ENCODE measurements at regions not wholly inside any gene's neighbourhood (a gene's known extent, or its start where the extent isn't known, plus 50 kb on each side); places are given as distances from the start of the nearest gene placed in this dataset.
"Not testable (repeated sequence)": the region's sequence is repeated elsewhere in the genome, so short reads cannot be mapped to it uniquely, and the experiment has no call there.

- H3K4me3 ChIP-seq = no peak overlapping the region
- no peaks in the 10 kb centered on the region for H3K4me1 ChIP-seq
- peak in 1 of 2 experiments; percentile 20 for DNase-seq
- no peaks in the 10 kb centered on the region for H3K36me3 ChIP-seq
- H3K27me3 ChIP-seq = peaks cover 4% of the 10 kb centered on the region; the same call in 1 of the 2 replicates
- no peak overlapping the region for H3K27ac ChIP-seq
- H3K9me3 ChIP-seq (replicated peaks) = no peaks in the 10 kb centered on the region
These were observed 1442.6 kb downstream of the SUCLG1 start for GRCh38 chr2:83016343-83017110.

DNA sequence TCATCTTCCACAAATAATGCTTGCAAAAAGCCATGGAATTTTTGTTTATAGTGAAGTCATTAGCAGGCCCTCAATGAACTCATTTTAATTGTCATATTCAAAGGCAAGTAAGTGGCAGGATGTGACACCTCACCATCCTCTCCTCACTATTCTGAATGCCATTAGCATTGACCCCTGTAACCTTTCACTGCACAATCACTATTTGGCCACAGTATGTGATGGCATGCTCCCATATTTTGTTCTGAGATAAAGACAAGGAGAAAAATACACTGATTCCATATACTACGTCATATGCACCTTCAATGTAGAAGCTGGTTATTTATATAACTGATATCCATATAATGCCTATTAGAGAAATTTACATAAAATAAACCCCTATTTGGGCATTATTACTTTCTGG is 1443.2 kb downstream of the SUCLG1 start:
- Histone ChIP-seq H3K36me3 (no peaks in the 10 kb centered on the region), H3K4me1 (no peaks in the 10 kb centered on the region), H3K27ac (no peak overlapping the region), H3K9me3 (replicated peaks) (no peaks in the 10 kb centered on the region), H3K27me3 (peaks cover 4% of the 10 kb centered on the region; the same call in 1 of the 2 replicates), H3K4me3 (no peak overlapping the region)
- DNase-seq = no peak

DNA sequence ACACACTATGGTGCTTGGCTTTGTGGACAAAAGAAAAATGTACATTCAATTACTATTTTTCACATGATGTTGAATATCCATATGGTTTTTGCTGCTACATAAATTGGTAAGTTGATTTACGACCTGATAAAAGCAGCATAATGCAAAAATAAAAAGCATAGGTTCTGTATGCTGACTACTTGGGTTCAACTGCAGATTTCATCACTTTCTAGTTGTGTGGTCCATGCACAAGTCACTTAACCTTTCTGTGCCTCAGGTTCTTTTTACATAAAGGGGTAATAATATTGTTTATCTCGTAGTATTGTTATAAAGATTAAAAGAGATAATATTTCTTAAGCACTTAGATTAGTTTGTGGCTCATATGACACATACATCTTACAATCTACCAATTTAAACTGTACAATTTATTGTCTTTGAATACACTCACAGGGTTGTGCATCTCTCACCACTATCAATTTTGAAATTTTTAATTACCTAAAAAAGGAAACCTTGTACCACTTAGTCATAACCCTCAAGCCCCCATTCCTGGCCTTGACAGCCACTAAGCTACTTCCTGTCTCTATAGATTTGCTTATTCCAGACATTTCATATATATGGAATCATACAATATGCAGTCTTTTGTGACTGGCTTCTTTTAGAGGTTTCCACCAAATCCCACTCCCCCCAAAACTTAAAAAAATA is 1443.9 kb downstream of the SUCLG1 start:
- Histone ChIP-seq H3K36me3 (no peaks in the 10 kb centered on the region), H3K9me3 (replicated peaks) (no peaks in the 10 kb centered on the region), H3K4me1 (no peaks in the 10 kb centered on the region), H3K27me3 (peaks cover 7% of the 10 kb centered on the region; the same call in 1 of the 2 replicates), H3K27ac (no peak overlapping the region), H3K4me3 (no peak overlapping the region)
- DNase-seq = no peak

- peaks cover 7% of the 10 kb centered on the region; the same call in 1 of the 2 replicates for H3K27me3 ChIP-seq
- no peak for DNase-seq
- no peak overlapping the region for H3K4me3 ChIP-seq
- no peaks in the 10 kb centered on the region for H3K9me3 ChIP-seq (replicated peaks)
- no peak overlapping the region for H3K27ac ChIP-seq
- H3K4me1 ChIP-seq = no peaks in the 10 kb centered on the region
- no peaks in the 10 kb centered on the region for H3K36me3 ChIP-seq
These were observed 1444.6 kb downstream of the SUCLG1 start for GRCh38 chr2:83014462-83014861.

GRCh38 chr2:83006961-83007360 is 1452.1 kb downstream of the SUCLG1 start:
- no peak overlapping the region for H3K27ac ChIP-seq
- no peaks in the 10 kb centered on the region for H3K36me3 ChIP-seq
- no peaks in the 10 kb centered on the region for H3K9me3 ChIP-seq (replicated peaks)
- H3K27me3 ChIP-seq = 0 out of 2 replicates have a peak, but pooled peaks cover 3% of the 10 kb centered on the region
- no peak for DNase-seq
- no peaks in the 10 kb centered on the region for H3K4me1 ChIP-seq
- no peak overlapping the region for H3K4me3 ChIP-seq

DNA sequence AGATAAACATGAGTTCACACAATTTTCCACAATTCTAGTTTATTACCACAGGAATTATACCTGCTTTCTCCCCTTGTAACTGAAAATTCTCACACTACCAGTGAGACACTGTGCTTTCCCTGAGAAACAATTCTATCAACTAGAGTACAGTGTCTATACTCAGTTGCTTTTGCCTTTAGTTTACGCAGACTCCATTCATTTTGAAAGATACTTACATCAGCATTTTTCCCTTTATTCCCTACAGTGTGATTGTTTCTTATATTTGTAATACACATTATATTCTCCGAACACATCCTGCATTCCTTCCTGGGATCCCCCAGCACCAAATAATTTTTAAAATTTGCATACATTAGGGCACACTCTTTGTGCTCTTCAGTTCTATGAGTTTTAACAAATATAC is 1455.5 kb downstream of the SUCLG1 start:
- H3K27me3 ChIP-seq = no peaks in the 10 kb centered on the region
- H3K4me1 ChIP-seq = no peaks in the 10 kb centered on the region
- DNase-seq = no peak

DNA sequence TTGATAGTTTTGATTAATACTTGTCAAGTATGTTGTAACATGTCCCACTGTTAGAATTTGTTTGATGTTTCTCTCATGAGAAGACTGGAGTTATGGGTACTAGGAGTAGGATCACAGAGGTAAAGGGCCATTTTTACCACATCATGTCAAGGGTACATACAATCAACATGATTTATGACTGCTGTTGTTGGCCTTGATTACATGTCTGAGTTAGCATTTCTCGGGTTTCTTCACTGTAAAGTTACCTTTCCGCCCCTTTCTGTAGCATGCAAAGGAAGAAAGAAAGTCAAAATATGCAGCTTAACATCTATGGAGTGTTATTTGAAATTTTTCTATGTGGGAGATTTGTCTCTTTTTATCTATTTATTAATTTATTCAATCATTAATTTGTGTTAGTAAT is 1456.4 kb downstream of the SUCLG1 start:
- H3K27ac ChIP-seq = no peak overlapping the region
- no peaks in the 10 kb centered on the region for H3K4me1 ChIP-seq
- no peak for DNase-seq
- no peaks in the 10 kb centered on the region for H3K9me3 ChIP-seq (replicated peaks)
- no peaks in the 10 kb centered on the region for H3K36me3 ChIP-seq
- no peak overlapping the region for H3K4me3 ChIP-seq
- no peaks in the 10 kb centered on the region for H3K27me3 ChIP-seq

More for the DNA sequence above, 1455.5 kb downstream of the SUCLG1 start:
- H3K27ac ChIP-seq = no peak overlapping the region
- H3K4me3 ChIP-seq = no peak overlapping the region
- H3K36me3 ChIP-seq = no peaks in the 10 kb centered on the region
- no peaks in the 10 kb centered on the region for H3K9me3 ChIP-seq (replicated peaks)

- Histone ChIP-seq H3K27me3 (no peaks in the 10 kb centered on the region), H3K9me3 (replicated peaks) (no peaks in the 10 kb centered on the region), H3K4me1 (no peaks in the 10 kb centered on the region), H3K27ac (no peak overlapping the region), H3K36me3 (no peaks in the 10 kb centered on the region), H3K4me3 (no peak overlapping the region)
- DNase-seq = no peak
These were observed 1460.3 kb downstream of the SUCLG1 start for GRCh38 chr2:82998781-82999180.

DNA sequence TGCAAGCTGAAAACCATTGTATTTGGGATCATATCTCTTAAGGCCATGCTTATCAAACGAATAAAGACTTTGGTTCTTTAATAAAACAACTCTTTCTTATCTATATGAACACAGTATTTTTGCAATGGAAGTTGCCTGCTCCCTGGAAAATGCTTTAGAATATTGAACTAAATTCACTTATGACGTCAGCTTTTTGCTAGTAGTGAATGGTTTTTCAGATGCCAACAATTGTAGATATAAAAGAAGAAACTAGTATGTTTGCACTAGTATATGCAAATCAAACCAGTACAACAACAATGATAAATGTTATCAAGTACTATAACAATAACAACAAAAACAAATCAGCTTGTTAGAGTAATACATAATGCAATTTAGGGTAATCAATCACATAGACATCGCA is 1462.9 kb downstream of the SUCLG1 start:
- Histone ChIP-seq H3K27ac (no peak overlapping the region), H3K4me3 (no peak overlapping the region), H3K9me3 (replicated peaks) (no peaks in the 10 kb centered on the region), H3K27me3 (0 out of 2 replicates have a peak, but pooled peaks cover 3% of the 10 kb centered on the region), H3K4me1 (no peaks in the 10 kb centered on the region), H3K36me3 (no peaks in the 10 kb centered on the region)
- DNase-seq = no peak

DNA sequence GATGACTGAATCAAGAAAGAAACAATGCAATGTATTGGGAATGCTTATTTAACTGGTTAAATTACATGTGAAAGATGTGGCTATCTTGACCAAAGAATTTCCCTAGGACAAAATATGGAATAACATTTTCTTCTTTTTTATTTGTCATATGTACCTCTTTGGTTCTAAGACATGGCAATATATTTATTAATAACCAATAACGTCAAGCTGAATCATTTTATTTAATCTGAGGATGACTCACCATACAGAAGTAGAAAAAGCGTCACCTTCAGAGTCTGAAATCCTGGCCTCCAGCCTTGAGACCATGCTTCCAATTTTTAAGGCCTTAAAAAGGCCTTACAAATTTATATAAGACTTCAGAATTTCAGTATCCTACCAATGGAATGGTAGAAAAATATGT is 1464.9 kb downstream of the SUCLG1 start:
- Histone ChIP-seq H3K9me3 (replicated peaks) (no peaks in the 10 kb centered on the region), H3K4me3 (no peak overlapping the region), H3K27ac (no peak overlapping the region), H3K36me3 (no peaks in the 10 kb centered on the region), H3K27me3 (0 out of 2 replicates have a peak, but pooled peaks cover 3% of the 10 kb centered on the region), H3K4me1 (no peaks in the 10 kb centered on the region)
- no peak for DNase-seq

- Histone ChIP-seq H3K4me1 (no peaks in the 10 kb centered on the region), H3K4me3 (no peak overlapping the region), H3K27ac (no peak overlapping the region), H3K9me3 (replicated peaks) (no peaks in the 10 kb centered on the region), H3K36me3 (no peaks in the 10 kb centered on the region), H3K27me3 (0 out of 2 replicates have a peak, but pooled peaks cover 3% of the 10 kb centered on the region)
- no peak for DNase-seq
These were observed 1465.5 kb downstream of the SUCLG1 start for GRCh38 chr2:82993609-82994008.

- no peak for DNase-seq
- 0 out of 2 replicates have a peak, but pooled peaks cover 3% of the 10 kb centered on the region for H3K27me3 ChIP-seq
- H3K4me3 ChIP-seq = no peak overlapping the region
- no peaks in the 10 kb centered on the region for H3K4me1 ChIP-seq
- no peaks in the 10 kb centered on the region for H3K9me3 ChIP-seq (replicated peaks)
- no peak overlapping the region for H3K27ac ChIP-seq
- H3K36me3 ChIP-seq = no peaks in the 10 kb centered on the region
These were observed 1466.1 kb downstream of the SUCLG1 start for GRCh38 chr2:82992968-82993367.

GRCh38 chr2:82987706-82988105 is 1471.4 kb downstream of the SUCLG1 start:
- H3K9me3 ChIP-seq (replicated peaks) = not testable (repeated sequence)

DNA sequence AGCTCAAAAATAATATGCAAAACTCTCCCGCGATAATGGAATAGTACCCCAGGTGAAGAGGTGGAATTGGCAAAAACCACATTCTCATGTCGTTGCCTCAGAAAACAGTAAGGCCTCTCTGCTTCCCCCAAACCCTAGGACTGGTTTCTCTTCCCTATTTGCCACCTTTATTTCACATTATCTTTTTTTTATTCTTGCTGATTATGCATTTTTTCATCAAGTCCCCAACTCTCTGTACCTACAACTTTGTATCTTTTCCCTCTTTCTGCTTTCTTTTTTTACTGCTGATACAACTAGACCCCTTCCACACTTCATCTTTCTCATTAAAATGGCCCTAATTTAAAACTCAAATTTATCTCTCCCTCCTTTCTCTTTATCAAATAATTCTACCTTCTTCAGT is 1472.2 kb downstream of the SUCLG1 start:
- no peak overlapping the region for H3K27ac ChIP-seq
- no peak overlapping the region for H3K4me3 ChIP-seq
- H3K9me3 ChIP-seq (replicated peaks) = no peaks in the 10 kb centered on the region
- H3K27me3 ChIP-seq = no peaks in the 10 kb centered on the region; the same call in 1 of the 2 replicates
- DNase-seq = no peak
- H3K4me1 ChIP-seq = no peaks in the 10 kb centered on the region
- no peaks in the 10 kb centered on the region for H3K36me3 ChIP-seq

More at GRCh38 chr2:82987706-82988105, 1471.4 kb downstream of the SUCLG1 start:
- not testable (repeated sequence) for H3K27me3 ChIP-seq, H3K4me1 ChIP-seq, H3K27ac ChIP-seq, DNase-seq, H3K36me3 ChIP-seq, H3K4me3 ChIP-seq

DNA sequence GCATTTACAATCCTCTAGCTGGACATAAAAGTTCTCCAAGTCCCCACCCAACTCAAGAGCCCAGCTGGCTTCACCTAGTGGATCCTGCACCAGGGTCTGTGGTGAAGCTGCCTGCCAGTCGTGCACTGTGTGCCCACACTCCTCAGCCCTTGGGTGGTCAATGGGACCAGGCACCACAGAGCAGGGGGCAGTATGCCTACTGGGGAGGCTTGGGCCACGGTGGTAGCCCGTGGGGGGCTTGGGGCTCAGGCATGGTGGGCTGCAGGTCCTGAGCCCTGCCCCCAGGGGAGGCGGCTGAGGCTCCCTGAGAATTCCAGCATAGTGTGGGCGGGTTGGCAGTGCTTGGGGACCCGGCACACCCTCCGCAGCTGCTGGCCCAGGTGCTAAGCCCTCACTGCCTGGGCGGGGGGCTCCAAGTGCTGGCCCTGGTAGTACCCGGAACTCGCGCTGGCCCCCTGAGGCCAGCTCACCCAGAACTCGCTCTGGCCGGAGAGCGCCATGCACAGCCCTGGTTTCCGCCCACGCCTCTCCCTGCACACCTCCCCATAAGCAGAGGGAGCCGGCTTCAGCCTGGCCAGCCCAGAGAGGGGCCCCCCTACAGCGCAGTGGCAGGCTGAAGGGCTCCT is 1473.4 kb downstream of the SUCLG1 start:
- Histone ChIP-seq H3K36me3 (no peaks in the 10 kb centered on the region), H3K27ac (no peak overlapping the region), H3K27me3 (no peaks in the 10 kb centered on the region; the same call in 1 of the 2 replicates), H3K9me3 (replicated peaks) (no peaks in the 10 kb centered on the region; the same call in 1 of the 2 replicates), H3K4me1 (no peaks in the 10 kb centered on the region), H3K4me3 (no peak overlapping the region)
- no peak for DNase-seq
